ENCODE measurements at regions not wholly inside any gene's neighbourhood (a gene's known extent, or its start where the extent isn't known, plus 50 kb on each side); places are given as distances from the start of the nearest gene placed in this dataset.

DNA sequence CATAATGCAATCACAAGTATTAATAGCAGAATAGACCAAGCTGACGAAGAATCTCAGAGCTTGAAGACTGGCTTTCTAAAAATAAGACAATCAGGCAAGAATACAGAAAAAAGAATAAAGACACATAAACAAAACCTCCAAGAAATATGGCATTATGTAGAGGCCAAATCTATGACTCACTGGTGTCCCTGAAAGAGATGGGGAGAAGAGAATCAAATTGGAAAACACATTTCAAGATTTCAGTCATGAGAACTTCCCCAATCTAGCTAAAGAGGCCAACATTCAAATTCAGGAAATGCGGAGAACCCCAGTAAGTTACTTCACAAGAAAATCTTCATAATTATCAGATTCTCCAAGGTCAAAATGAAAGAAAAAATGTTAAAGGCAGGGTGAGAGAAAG, 69.0 kb upstream of the PDE7B start:
- no peak for DNase-seq (ENCODE audit: low read depth)
- no peak overlapping the region for H3K4me3 ChIP-seq (ENCODE audit: low read depth, low read length)
- TF ChIP-seq, protein P1, sequence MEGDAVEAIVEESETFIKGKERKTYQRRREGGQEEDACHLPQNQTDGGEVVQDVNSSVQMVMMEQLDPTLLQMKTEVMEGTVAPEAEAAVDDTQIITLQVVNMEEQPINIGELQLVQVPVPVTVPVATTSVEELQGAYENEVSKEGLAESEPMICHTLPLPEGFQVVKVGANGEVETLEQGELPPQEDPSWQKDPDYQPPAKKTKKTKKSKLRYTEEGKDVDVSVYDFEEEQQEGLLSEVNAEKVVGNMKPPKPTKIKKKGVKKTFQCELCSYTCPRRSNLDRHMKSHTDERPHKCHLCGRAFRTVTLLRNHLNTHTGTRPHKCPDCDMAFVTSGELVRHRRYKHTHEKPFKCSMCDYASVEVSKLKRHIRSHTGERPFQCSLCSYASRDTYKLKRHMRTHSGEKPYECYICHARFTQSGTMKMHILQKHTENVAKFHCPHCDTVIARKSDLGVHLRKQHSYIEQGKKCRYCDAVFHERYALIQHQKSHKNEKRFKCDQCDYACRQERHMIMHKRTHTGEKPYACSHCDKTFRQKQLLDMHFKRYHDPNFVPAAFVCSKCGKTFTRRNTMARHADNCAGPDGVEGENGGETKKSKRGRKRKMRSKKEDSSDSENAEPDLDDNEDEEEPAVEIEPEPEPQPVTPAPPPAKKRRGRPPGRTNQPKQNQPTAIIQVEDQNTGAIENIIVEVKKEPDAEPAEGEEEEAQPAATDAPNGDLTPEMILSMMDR (IDR thresholded peaks at IDR 0.05; ENCODE audit: insufficient read depth, low read depth, low read length) = no peak

DNA sequence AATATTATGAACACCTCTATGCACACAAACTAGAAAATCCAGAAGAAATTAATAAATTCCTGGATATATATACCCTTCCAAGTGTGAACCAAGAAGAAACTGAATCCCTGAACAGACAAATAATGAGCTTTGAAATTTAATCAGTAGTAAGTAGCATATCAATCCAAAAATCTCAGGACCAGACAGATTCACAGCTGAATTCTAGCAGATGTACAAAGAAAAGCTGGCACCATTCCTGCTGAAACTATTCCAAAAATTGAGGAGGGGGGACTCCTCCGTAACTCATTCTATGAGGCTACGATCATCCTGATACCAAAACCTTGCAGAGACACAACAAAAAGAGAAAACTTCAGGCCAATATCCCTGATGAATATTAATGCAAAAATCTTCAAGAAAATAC, 67.0 kb upstream of the PDE7B start:
- no peak for DNase-seq (ENCODE audit: low read depth)
- TF ChIP-seq, protein P1 (IDR thresholded peaks at IDR 0.05; ENCODE audit: insufficient read depth, low read depth, low read length) = no peak
- no peak overlapping the region for H3K4me3 ChIP-seq (ENCODE audit: low read depth, low read length)

DNA sequence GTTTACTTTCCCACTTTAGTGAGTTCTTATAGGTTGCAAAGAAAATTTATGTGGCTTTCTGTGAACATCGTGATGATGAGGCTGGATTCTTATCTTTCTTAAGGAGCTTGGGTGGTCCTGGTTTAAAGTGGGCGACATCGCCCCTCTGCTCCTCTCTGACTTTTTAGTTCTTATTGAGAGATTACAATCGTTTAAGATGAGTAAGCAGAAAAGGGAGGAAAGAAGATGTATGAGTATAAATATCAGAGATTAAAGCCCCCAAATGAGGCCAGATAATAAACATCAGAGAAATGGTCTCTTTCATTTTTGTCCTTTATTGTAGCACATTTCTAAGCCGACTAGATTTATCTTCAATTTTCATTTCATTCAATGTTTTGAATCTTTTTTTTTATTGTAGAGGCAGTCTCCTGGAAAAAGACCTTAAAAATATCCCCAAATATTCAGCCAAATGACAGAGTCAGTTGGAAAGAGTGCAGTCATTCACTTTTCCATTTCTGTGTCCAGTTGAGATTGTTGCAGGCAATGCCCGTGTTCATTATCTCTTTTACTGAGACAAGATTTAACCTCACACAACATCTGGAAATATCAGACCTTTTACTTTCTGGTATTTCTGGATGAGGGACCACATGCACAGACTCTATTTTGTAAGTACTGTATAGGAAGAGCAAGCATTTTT, 62.0 kb upstream of the PDE7B start:
- TF ChIP-seq, protein P1 (IDR thresholded peaks at IDR 0.05; ENCODE audit: insufficient read depth, low read depth, low read length) = no peak
- H3K4me3 ChIP-seq (ENCODE audit: low read depth, low read length) = no peak overlapping the region
- no peak for DNase-seq (ENCODE audit: low read depth)

DNA sequence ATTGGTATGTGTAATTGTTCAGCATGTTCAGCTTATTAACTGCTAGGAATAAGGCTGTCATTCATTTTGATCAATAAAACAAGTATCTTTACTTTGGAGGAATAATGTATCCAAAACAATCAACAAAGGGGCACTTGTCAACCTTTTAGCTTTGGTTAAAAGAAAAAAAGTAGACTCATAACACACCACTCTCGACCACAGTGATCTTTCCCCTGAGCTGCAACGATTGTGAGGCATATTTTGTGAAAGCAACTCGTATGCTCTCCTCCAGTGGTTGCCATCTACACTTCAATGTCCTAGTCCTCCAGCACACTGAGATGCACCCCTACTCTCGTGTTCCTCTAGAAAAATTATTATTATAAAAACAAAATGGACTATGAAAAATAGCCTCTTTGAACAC, 60.1 kb upstream of the PDE7B start:
- DNase-seq (ENCODE audit: low read depth) = no peak
- TF ChIP-seq, protein P1 (IDR thresholded peaks at IDR 0.05; ENCODE audit: insufficient read depth, low read depth, low read length) = no peak
- H3K4me3 ChIP-seq (ENCODE audit: low read depth, low read length) = no peak overlapping the region

DNA sequence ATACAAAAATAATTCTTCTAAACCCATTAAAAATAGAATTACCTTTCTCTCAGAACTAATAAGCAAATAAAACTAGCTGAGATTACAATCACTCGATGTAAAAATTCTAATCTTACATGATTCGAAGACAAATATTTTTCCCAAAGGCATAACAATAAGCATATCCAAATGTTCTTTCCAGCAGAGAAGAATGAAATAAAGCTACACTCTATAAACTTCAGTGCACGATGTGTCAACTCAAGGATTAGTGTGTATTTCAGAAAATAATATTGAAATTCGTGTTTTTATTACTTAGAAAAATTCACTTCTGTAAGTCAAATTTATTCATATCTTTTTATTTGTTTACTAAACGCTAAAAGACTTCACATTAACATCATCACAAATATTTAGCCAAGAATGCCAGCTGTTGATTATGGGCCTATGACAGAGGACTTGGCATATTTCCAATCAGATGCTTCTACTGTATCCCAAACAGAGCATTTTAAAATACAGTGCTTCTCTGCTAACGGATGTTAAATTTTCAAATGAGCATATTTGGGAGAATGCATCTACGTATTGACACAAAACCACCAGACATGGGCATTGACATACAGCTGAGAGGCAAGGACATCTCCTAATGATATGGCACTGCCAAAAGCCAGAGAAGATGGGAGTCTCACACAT, 54.7 kb upstream of the PDE7B start:
- DNase-seq (ENCODE audit: low read depth) = peak; percentile 30
- no peak overlapping the region for H3K4me3 ChIP-seq (ENCODE audit: low read depth, low read length)
- TF ChIP-seq, protein P1 (IDR thresholded peaks at IDR 0.05; ENCODE audit: insufficient read depth, low read depth, low read length) = no peak

DNA sequence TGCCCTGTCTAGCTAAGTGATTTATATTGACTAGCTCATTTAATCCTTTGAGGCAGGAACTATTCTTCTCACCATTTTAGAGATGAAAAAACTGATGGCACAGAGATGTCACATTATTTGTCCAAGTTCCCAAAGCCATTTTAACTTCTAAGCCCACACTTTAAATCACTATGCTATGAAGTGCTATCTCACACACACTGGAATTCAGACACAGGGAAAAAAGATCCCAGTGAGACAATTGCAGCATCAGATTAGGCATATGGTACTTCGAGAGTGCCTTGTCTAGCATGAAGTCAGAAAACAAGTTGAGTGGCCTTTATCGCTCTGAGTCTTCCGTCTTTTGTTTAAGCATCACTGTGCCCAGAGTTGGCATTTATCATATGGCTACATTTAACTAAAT, 54.1 kb upstream of the PDE7B start:
- TF ChIP-seq, protein P1 (IDR thresholded peaks at IDR 0.05; ENCODE audit: insufficient read depth, low read depth, low read length) = no peak
- no peak overlapping the region for H3K4me3 ChIP-seq (ENCODE audit: low read depth, low read length)
- no peak for DNase-seq (ENCODE audit: low read depth)

All from fibroblast of villous mesenchyme (primary cell).